LNCaP clone FGC (cell line): ENCODE measurements at regions not wholly inside any gene's neighbourhood (a gene's known extent, or its start where the extent isn't known, plus 50 kb on each side); places are given as distances from the start of the nearest gene placed in this dataset.
A peak's percentile ranks its signal among the peaks of the same experiment; 100 is the strongest.

Experiments
- DNase-seq: peaks from one replicate; pipeline ENCODE4 v3.0.0-alpha.2; 2011; ENCODE audit warnings: low read depth
- H3K4me3 ChIP-seq: 2 replicates; pipeline ENCODE4 v1.5.1; 2011; ENCODE audit warnings: mild to moderate bottlenecking, low read depth, low read length, control low read depth
- CTCF ChIP-seq: IDR thresholded peaks from 2 replicates; pipeline ENCODE4 v1.5.1; 2012; ENCODE audit warnings: mild to moderate bottlenecking; ENCODE audit not compliant: control insufficient read depth, insufficient read depth; ENCODE audit errors: extremely low read depth

- peak overlapping the region; percentile 72 for H3K4me3 ChIP-seq
- TF ChIP-seq CTCF = no peak
- peak; percentile 86 for DNase-seq
Measured at GRCh38 chr4:184537269-184538022, 63.1 kb upstream of the IRF2 start.

- peak; percentile 33 for DNase-seq
- TF ChIP-seq CTCF = no peak
- peak overlapping the region; percentile 72 for H3K4me3 ChIP-seq
Measured at GRCh38 chr4:184536881-184537248, 62.5 kb upstream of the IRF2 start.

- no peak for TF ChIP-seq CTCF
- DNase-seq = no peak
- H3K4me3 ChIP-seq = peak overlapping the region; percentile 72
Measured at GRCh38 chr4:184536065-184536880, 61.9 kb upstream of the IRF2 start.

- DNase-seq = no peak
- H3K4me3 ChIP-seq = no peak overlapping the region
- no peak for TF ChIP-seq CTCF
Measured at GRCh38 chr4:184534511-184535391, 60.4 kb upstream of the IRF2 start.

GRCh38 chr4:184533908-184534307 is 59.6 kb upstream of the IRF2 start:
- DNase-seq = no peak
- H3K4me3 ChIP-seq = no peak overlapping the region
- no peak for TF ChIP-seq CTCF

GRCh38 chr4:184531008-184531407 is 56.7 kb upstream of the IRF2 start:
- no peak for DNase-seq
- no peak for TF ChIP-seq CTCF
- H3K4me3 ChIP-seq = no peak overlapping the region
